LNCAP (cell line): ENCODE measurements at regions not wholly inside any gene's neighbourhood (a gene's known extent, or its start where the extent isn't known, plus 50 kb on each side); places are given as distances from the start of the nearest gene placed in this dataset.

Experiments used
- TF ChIP-seq, protein P1 (sequence below): fragments of 450-650 bp; IDR thresholded peaks from 2 replicates; pipeline ENCODE4 v1.5.1; 2017; ENCODE audit warnings: mild to moderate bottlenecking

DNA sequence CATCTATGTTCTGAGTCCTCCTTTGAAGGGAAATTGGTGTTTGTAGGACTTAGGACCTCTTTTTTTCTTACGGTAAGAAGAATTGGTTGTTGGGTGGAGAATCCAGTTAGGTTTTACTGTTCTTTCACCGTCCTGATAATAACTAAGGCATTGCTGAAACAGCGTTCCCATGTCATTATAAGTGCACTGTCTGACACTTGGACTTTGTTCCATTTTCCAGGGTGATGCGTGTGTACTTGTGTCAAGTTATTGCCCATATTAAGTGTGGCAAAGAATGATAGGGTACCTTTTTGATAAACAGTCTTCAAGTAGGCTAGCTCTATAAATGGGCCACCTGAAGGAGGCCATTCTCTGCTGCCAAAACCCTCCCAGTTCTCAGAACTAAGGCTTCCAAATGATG, 119.7 kb downstream of the AASDH start:
- TF ChIP-seq, protein P1, sequence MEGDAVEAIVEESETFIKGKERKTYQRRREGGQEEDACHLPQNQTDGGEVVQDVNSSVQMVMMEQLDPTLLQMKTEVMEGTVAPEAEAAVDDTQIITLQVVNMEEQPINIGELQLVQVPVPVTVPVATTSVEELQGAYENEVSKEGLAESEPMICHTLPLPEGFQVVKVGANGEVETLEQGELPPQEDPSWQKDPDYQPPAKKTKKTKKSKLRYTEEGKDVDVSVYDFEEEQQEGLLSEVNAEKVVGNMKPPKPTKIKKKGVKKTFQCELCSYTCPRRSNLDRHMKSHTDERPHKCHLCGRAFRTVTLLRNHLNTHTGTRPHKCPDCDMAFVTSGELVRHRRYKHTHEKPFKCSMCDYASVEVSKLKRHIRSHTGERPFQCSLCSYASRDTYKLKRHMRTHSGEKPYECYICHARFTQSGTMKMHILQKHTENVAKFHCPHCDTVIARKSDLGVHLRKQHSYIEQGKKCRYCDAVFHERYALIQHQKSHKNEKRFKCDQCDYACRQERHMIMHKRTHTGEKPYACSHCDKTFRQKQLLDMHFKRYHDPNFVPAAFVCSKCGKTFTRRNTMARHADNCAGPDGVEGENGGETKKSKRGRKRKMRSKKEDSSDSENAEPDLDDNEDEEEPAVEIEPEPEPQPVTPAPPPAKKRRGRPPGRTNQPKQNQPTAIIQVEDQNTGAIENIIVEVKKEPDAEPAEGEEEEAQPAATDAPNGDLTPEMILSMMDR: no peak

- TF ChIP-seq, protein P1: no peak
Observed at GRCh38 chr4:56264873-56265272, 122.4 kb downstream of the AASDH start.

GRCh38 chr4:56261027-56261426, 126.3 kb downstream of the AASDH start:
- TF ChIP-seq, protein P1: no peak

- TF ChIP-seq, protein P1: no peak
Observed at GRCh38 chr4:56260320-56260719, 127.0 kb downstream of the AASDH start.

- TF ChIP-seq, protein P1: no peak
Observed at GRCh38 chr4:56259655-56260054, 127.6 kb downstream of the AASDH start.

DNA sequence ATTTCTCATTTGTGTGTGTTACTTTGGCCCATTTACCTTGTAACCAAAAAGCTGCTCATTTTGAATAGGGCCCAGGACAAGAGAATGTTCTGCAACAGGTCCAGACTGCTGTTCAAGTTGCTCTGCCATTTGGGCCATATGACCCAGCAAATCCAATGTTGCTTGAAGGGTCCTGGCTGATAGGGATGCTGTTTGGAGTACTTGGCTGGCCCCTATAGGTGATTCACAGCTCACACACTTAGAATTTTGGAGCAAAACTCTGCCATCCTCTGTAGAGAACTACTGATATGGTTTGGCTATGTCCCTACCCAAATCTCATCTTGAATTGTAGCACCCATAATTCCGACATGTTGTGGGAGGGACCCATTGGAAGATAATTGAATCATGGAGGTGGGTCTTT, 131.5 kb downstream of the AASDH start:
- TF ChIP-seq, protein P1: no peak

GRCh38 chr4:56253666-56254305, 133.5 kb downstream of the AASDH start:
- TF ChIP-seq, protein P1: no peak
